Activated CD4-positive, alpha-beta memory T cell treated with anti-CD3 and anti-CD28 coated beads, Interleukin-2, amount 10 ng/mL, durations not matched to agents 7 days and 5 days (primary cell): ENCODE measurements at regions not wholly inside any gene's neighbourhood (a gene's known extent, or its start where the extent isn't known, plus 50 kb on each side); places are given as distances from the start of the nearest gene placed in this dataset.

ENCODE experiments used
- CTCF ChIA-PET: fragments of 350-600 bp; sonication (Branson Sonifier 250); formaldehyde crosslinking; loops from one replicate; lab custom pipeline; 2021; ENCODE audit warnings: antibody characterized with exemption, inconsistent platforms; lab: Charles Lee
- POLR2A ChIA-PET: fragments of 350-600 bp; sonication (Branson Sonifier 250); formaldehyde crosslinking; loops from one replicate; lab custom pipeline; 2021; ENCODE audit warnings: antibody characterized with exemption; lab: Charles Lee
- DNase-seq: peaks from one replicate; pipeline ENCODE4 v3.0.0-alpha.2; 2020
- H3K27ac Mint-ChIP-seq: one replicate; pipeline ENCODE4 v1.8.0; 2021; ENCODE audit warnings: mild to moderate bottlenecking, mixed read lengths
- H3K27me3 Mint-ChIP-seq: one replicate; pipeline ENCODE4 v1.8.0; 2021; ENCODE audit warnings: mixed read lengths
- H3K36me3 Mint-ChIP-seq: one replicate; pipeline ENCODE4 v1.8.0; 2021; ENCODE audit warnings: low read depth, mixed read lengths
- H3K4me1 Mint-ChIP-seq: one replicate; pipeline ENCODE4 v1.8.0; 2021; ENCODE audit warnings: mixed read lengths
- H3K4me3 Mint-ChIP-seq: one replicate; pipeline ENCODE4 v1.8.0; 2021; ENCODE audit warnings: mild to moderate bottlenecking, mixed read lengths
- H3K9me3 Mint-ChIP-seq: one replicate; pipeline ENCODE4 v1.8.0; 2021; ENCODE audit warnings: mixed read lengths

DNA sequence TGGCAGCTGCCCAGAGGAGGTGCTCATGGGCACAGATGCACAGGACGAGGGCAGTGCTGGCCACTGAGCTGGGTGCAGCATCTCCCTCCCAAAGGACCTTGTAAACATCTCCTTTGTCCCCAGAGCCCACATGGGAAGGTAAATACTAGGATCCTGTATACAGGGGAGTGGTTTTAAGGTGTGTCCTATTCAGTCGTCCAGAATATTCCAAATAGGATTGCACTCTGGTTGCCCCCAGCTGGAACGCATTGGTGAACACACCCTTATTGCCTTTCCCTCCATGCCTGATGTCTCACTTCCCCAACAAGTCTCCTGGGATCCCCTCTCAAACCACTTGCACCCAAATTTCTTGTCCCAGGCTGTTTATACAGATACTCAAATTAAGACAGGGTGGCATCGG is 152.0 kb upstream of the PCBD1 start:
- no peak for DNase-seq
- Mint-ChIP-seq H3K27me3 (no peaks in the 10 kb centered on the region), H3K4me1 (no peaks in the 10 kb centered on the region), H3K27ac (no peak overlapping the region), H3K9me3 (no peaks in the 10 kb centered on the region), H3K36me3 (no peaks in the 10 kb centered on the region), H3K4me3 (no peak overlapping the region)
- ChIA-PET CTCF (no interaction called here), POLR2A (no interaction called here)

GRCh38 chr10:71040846-71041605 is 152.7 kb upstream of the PCBD1 start:
- Mint-ChIP-seq H3K4me1 (no peaks in the 10 kb centered on the region), H3K27ac (no peak overlapping the region), H3K9me3 (no peaks in the 10 kb centered on the region), H3K36me3 (no peaks in the 10 kb centered on the region), H3K4me3 (no peak overlapping the region), H3K27me3 (no peaks in the 10 kb centered on the region)
- ChIA-PET POLR2A (no interaction called here), CTCF (no interaction called here)
- DNase-seq, result no peak

- Mint-ChIP-seq H3K4me3 (no peak overlapping the region), H3K36me3 (no peaks in the 10 kb centered on the region), H3K27ac (no peak overlapping the region), H3K9me3 (no peaks in the 10 kb centered on the region), H3K4me1 (no peaks in the 10 kb centered on the region), H3K27me3 (no peaks in the 10 kb centered on the region)
- CTCF ChIA-PET, result no interaction called here
- no peak for DNase-seq
- POLR2A ChIA-PET, result no interaction called here
Measured at GRCh38 chr10:71042216-71042615, 153.9 kb upstream of the PCBD1 start.

DNA sequence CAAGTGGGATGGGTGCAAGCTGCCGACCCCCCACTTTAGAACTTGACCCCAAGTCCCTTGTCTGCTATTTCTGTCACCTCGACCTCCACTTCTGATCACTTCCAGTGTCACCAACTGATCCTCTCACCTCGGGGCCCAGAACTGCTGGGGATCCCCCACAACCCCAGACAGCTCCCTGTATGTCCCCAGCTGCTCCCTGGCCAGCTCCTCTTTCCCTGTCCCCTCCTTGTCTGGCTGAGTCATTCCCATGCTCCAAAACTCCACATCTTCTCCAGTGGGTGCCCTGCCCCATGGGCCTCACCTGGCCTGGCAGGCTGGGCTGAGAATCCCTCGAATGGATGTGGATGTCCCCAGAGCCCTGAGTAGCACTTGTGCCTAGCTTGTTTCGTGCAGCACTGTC is 154.3 kb upstream of the PCBD1 start:
- POLR2A ChIA-PET, result no interaction called here
- no peaks in the 10 kb centered on the region for H3K36me3 Mint-ChIP-seq
- no peak overlapping the region for H3K4me3 Mint-ChIP-seq
- no peak overlapping the region for H3K27ac Mint-ChIP-seq
- H3K4me1 Mint-ChIP-seq, result no peaks in the 10 kb centered on the region
- CTCF ChIA-PET, result no interaction called here
- no peak for DNase-seq
- no peaks in the 10 kb centered on the region for H3K27me3 Mint-ChIP-seq
- no peaks in the 10 kb centered on the region for H3K9me3 Mint-ChIP-seq

DNA sequence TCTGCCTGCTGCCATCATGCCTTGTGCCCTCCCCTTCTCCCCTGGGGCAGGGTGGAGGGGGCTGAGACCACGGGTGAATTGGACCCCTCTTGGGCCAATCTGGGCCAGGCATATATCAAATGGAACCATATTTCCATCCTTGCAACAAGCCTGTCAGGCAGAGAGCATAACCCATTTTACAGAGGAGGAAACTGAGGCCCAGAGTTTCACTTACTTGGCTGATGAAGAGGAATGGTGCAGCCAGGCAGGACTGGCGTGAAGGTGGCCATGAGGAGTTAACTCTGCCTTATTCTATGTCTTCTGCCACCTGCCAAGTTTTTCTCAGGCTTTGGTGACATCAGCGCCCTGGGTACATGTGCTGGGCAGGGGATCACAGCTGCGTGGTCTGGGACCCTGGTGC is 155.5 kb upstream of the PCBD1 start:
- POLR2A ChIA-PET, result no interaction called here
- H3K36me3 Mint-ChIP-seq, result no peaks in the 10 kb centered on the region
- H3K4me3 Mint-ChIP-seq, result no peak overlapping the region
- no peak for DNase-seq
- peaks cover 2% of the 10 kb centered on the region for H3K27me3 Mint-ChIP-seq
- H3K27ac Mint-ChIP-seq, result no peak overlapping the region
- H3K4me1 Mint-ChIP-seq, result no peaks in the 10 kb centered on the region
- CTCF ChIA-PET, result no interaction called here
- no peaks in the 10 kb centered on the region for H3K9me3 Mint-ChIP-seq

- Mint-ChIP-seq H3K4me3 (no peak overlapping the region), H3K27ac (no peak overlapping the region), H3K36me3 (no peaks in the 10 kb centered on the region), H3K4me1 (no peaks in the 10 kb centered on the region), H3K27me3 (peaks cover 2% of the 10 kb centered on the region), H3K9me3 (no peaks in the 10 kb centered on the region)
- CTCF ChIA-PET, result no interaction called here
- no peak for DNase-seq
- POLR2A ChIA-PET, result no interaction called here
Measured at GRCh38 chr10:71044720-71045119, 156.4 kb upstream of the PCBD1 start.

- Mint-ChIP-seq H3K36me3 (no peaks in the 10 kb centered on the region), H3K9me3 (no peaks in the 10 kb centered on the region), H3K4me1 (no peaks in the 10 kb centered on the region), H3K27ac (no peak overlapping the region), H3K27me3 (peaks cover 2% of the 10 kb centered on the region), H3K4me3 (no peak overlapping the region)
- DNase-seq, result no peak
- POLR2A ChIA-PET, result no interaction called here
- CTCF ChIA-PET, result no interaction called here
Measured at GRCh38 chr10:71045204-71045809, 156.9 kb upstream of the PCBD1 start.

GRCh38 chr10:71045936-71046335 is 157.6 kb upstream of the PCBD1 start:
- Mint-ChIP-seq H3K4me1 (no peaks in the 10 kb centered on the region), H3K36me3 (no peaks in the 10 kb centered on the region), H3K9me3 (no peaks in the 10 kb centered on the region), H3K27me3 (peaks cover 2% of the 10 kb centered on the region), H3K27ac (no peak overlapping the region), H3K4me3 (no peak overlapping the region)
- no peak for DNase-seq
- POLR2A ChIA-PET, result no interaction called here
- CTCF ChIA-PET, result no interaction called here

- no peaks in the 10 kb centered on the region for H3K9me3 Mint-ChIP-seq
- no peak for DNase-seq
- H3K36me3 Mint-ChIP-seq, result no peaks in the 10 kb centered on the region
- H3K27ac Mint-ChIP-seq, result no peak overlapping the region
- CTCF ChIA-PET, result no interaction called here
- H3K4me1 Mint-ChIP-seq, result no peaks in the 10 kb centered on the region
- peaks cover 2% of the 10 kb centered on the region for H3K27me3 Mint-ChIP-seq
- no peak overlapping the region for H3K4me3 Mint-ChIP-seq
- POLR2A ChIA-PET, result no interaction called here
Measured at GRCh38 chr10:71046747-71047146, 158.4 kb upstream of the PCBD1 start.

GRCh38 chr10:71048971-71049615 is 160.7 kb upstream of the PCBD1 start:
- Mint-ChIP-seq H3K4me3 (no peak overlapping the region), H3K27me3 (peaks cover 2% of the 10 kb centered on the region), H3K27ac (no peak overlapping the region), H3K36me3 (no peaks in the 10 kb centered on the region), H3K9me3 (no peaks in the 10 kb centered on the region), H3K4me1 (no peaks in the 10 kb centered on the region)
- CTCF ChIA-PET, result no interaction called here
- POLR2A ChIA-PET, result no interaction called here
- DNase-seq, result no peak

GRCh38 chr10:71049994-71050393 is 161.6 kb upstream of the PCBD1 start:
- POLR2A ChIA-PET, result no interaction called here
- no peak for DNase-seq
- no peaks in the 10 kb centered on the region for H3K36me3 Mint-ChIP-seq
- no peak overlapping the region for H3K4me3 Mint-ChIP-seq
- H3K27me3 Mint-ChIP-seq, result peaks cover 2% of the 10 kb centered on the region
- H3K4me1 Mint-ChIP-seq, result no peaks in the 10 kb centered on the region
- no peak overlapping the region for H3K27ac Mint-ChIP-seq
- CTCF ChIA-PET, result no interaction called here
- H3K9me3 Mint-ChIP-seq, result no peaks in the 10 kb centered on the region

GRCh38 chr10:71052076-71052660 is 160.2 kb upstream of the UNC5B start:
- CTCF ChIA-PET, result no interaction called here
- Mint-ChIP-seq H3K36me3 (no peaks in the 10 kb centered on the region), H3K27me3 (peaks cover 2% of the 10 kb centered on the region), H3K27ac (no peak overlapping the region), H3K4me3 (no peak overlapping the region), H3K9me3 (no peaks in the 10 kb centered on the region), H3K4me1 (no peaks in the 10 kb centered on the region)
- DNase-seq, result no peak
- POLR2A ChIA-PET, result no interaction called here

DNA sequence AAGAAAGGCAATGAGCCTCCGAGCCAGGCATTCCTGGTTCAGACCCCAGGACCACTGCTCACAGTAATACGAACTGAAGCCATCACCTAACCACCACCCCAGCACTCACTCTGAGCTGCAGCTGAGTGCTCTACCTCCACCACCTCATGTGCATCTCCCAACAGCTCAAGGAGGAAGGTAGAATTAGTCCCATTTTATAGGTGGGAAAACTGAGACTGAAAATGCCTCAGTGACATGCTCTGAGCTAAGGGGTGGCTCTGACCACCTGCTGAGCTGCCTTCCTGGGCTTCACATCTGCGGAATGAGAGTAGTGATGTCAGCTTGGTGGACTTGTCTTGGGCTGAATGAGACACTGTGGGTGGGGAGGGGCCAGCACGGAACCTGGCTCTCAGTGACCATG is 159.7 kb upstream of the UNC5B start:
- H3K4me3 Mint-ChIP-seq, result no peak overlapping the region
- DNase-seq, result no peak
- H3K27me3 Mint-ChIP-seq, result peaks cover 2% of the 10 kb centered on the region
- ChIA-PET CTCF (no interaction called here), POLR2A (no interaction called here)
- H3K36me3 Mint-ChIP-seq, result no peaks in the 10 kb centered on the region
- no peaks in the 10 kb centered on the region for H3K4me1 Mint-ChIP-seq
- no peaks in the 10 kb centered on the region for H3K9me3 Mint-ChIP-seq
- no peak overlapping the region for H3K27ac Mint-ChIP-seq
